Glomerular visceral epithelial cell (primary cell): ENCODE measurements at regions not wholly inside any gene's neighbourhood (a gene's known extent, or its start where the extent isn't known, plus 50 kb on each side); places are given as distances from the start of the nearest gene placed in this dataset.
"Not testable (repeated sequence)": the region's sequence is repeated elsewhere in the genome, so short reads cannot be mapped to it uniquely, and the experiment has no call there.

Source experiments
- DNase-seq: peaks from one replicate; pipeline ENCODE4 v3.0.0-alpha.2; 2016; ENCODE audit errors: extremely low spot score

- DNase-seq: no peak
Measured at GRCh38 chr1:104463126-104463697, 713.5 kb downstream of the AMY1C start.

GRCh38 chr1:104466068-104466467 lies 716.4 kb downstream of the AMY1C start:
- no peak for DNase-seq

- DNase-seq: no peak
Measured at GRCh38 chr1:104467590-104467989, 717.9 kb downstream of the AMY1C start.

GRCh38 chr1:104468282-104468681 lies 718.6 kb downstream of the AMY1C start:
- no peak for DNase-seq

- no peak for DNase-seq
Measured at GRCh38 chr1:104476126-104476525, 726.4 kb downstream of the AMY1C start.

- DNase-seq: no peak
Measured at GRCh38 chr1:104488296-104489015, 738.8 kb downstream of the AMY1C start.

- DNase-seq: no peak
Measured at GRCh38 chr1:104526158-104526795, 776.6 kb downstream of the AMY1C start.

- no peak for DNase-seq
Measured at GRCh38 chr1:104531990-104532389, 782.3 kb downstream of the AMY1C start.

GRCh38 chr1:104574620-104575019 lies 824.9 kb downstream of the AMY1C start:
- no peak for DNase-seq

GRCh38 chr1:104592926-104593325 lies 843.2 kb downstream of the AMY1C start:
- no peak for DNase-seq

- no peak for DNase-seq
Measured at GRCh38 chr1:104593413-104594187, 843.9 kb downstream of the AMY1C start.

- DNase-seq: no peak
Measured at GRCh38 chr1:104617474-104617873, 867.8 kb downstream of the AMY1C start.

- no peak for DNase-seq
Measured at GRCh38 chr1:104621221-104621620, 871.5 kb downstream of the AMY1C start.

- no peak for DNase-seq
Measured at GRCh38 chr1:104624538-104624937, 874.8 kb downstream of the AMY1C start.

- DNase-seq: no peak
Measured at GRCh38 chr1:104629589-104629988, 879.9 kb downstream of the AMY1C start.

- DNase-seq: no peak
Measured at GRCh38 chr1:104630567-104631149, 881.0 kb downstream of the AMY1C start.

GRCh38 chr1:104636581-104636980 lies 886.9 kb downstream of the AMY1C start:
- peak; percentile 10 for DNase-seq

GRCh38 chr1:104646233-104646632 lies 896.5 kb downstream of the AMY1C start:
- no peak for DNase-seq

- DNase-seq: peak; percentile 28
Measured at GRCh38 chr1:104648269-104648691, 898.6 kb downstream of the AMY1C start.

GRCh38 chr1:104664374-104664773 lies 914.7 kb downstream of the AMY1C start:
- DNase-seq: not testable (repeated sequence)

- no peak for DNase-seq
Measured at GRCh38 chr1:104665300-104665699, 915.6 kb downstream of the AMY1C start.
